Activated naive CD4-positive, alpha-beta T cell treated with anti-CD3 and anti-CD28 coated beads, Interleukin-2, amount 10 ng/mL, durations not matched to agents 7 days and 5 days (primary cell): ENCODE measurements at regions not wholly inside any gene's neighbourhood (a gene's known extent, or its start where the extent isn't known, plus 50 kb on each side); places are given as distances from the start of the nearest gene placed in this dataset.
"Not testable (repeated sequence)": the region's sequence is repeated elsewhere in the genome, so short reads cannot be mapped to it uniquely, and the experiment has no call there.

ENCODE experiments used
- CTCF ChIA-PET: fragments of 350-600 bp; sonication (Branson Sonifier 250); formaldehyde crosslinking; loops from one replicate; lab custom pipeline; 2021; ENCODE audit warnings: antibody characterized with exemption; lab: Charles Lee
- DNase-seq: peaks from one replicate; pipeline ENCODE4 v3.0.0-alpha.2; 2020
- H3K27ac Mint-ChIP-seq: one replicate; pipeline ENCODE4 v1.8.0; 2021; ENCODE audit warnings: mild to moderate bottlenecking, moderate library complexity, mixed read lengths
- H3K27me3 Mint-ChIP-seq: one replicate; pipeline ENCODE4 v1.8.0; 2021; ENCODE audit warnings: mild to moderate bottlenecking, mixed read lengths
- H3K36me3 Mint-ChIP-seq: one replicate; pipeline ENCODE4 v1.8.0; 2021; ENCODE audit warnings: mixed read lengths
- H3K4me1 Mint-ChIP-seq: one replicate; pipeline ENCODE4 v1.8.0; 2021; ENCODE audit warnings: mixed read lengths
- H3K4me3 Mint-ChIP-seq: one replicate; pipeline ENCODE4 v1.8.0; 2021; ENCODE audit warnings: mild to moderate bottlenecking, moderate library complexity, mixed read lengths
- H3K9me3 Mint-ChIP-seq: one replicate; pipeline ENCODE4 v1.8.0; 2021; ENCODE audit warnings: mixed read lengths

GRCh38 chr2:143839456-143839855 lies 680.5 kb downstream of the ZEB2 start:
- no peak overlapping the region for H3K4me3 Mint-ChIP-seq

GRCh38 chr2:143837055-143837454 lies 682.9 kb downstream of the ZEB2 start:
- H3K4me1 Mint-ChIP-seq, CTCF ChIA-PET, H3K27me3 Mint-ChIP-seq, H3K9me3 Mint-ChIP-seq, H3K4me3 Mint-ChIP-seq, H3K36me3 Mint-ChIP-seq, H3K27ac Mint-ChIP-seq, DNase-seq: not testable (repeated sequence)

More at GRCh38 chr2:143839456-143839855, 680.5 kb downstream of the ZEB2 start:
- Mint-ChIP-seq H3K4me1 (no peaks in the 10 kb centered on the region), H3K9me3 (no peaks in the 10 kb centered on the region), H3K36me3 (no peaks in the 10 kb centered on the region), H3K27ac (no peak overlapping the region), H3K27me3 (no peaks in the 10 kb centered on the region)
- CTCF ChIA-PET = no interaction called here
- no peak for DNase-seq

- DNase-seq = no peak
- Mint-ChIP-seq H3K4me3 (no peak overlapping the region), H3K27me3 (no peaks in the 10 kb centered on the region), H3K4me1 (no peaks in the 10 kb centered on the region), H3K27ac (no peak overlapping the region), H3K9me3 (no peaks in the 10 kb centered on the region), H3K36me3 (no peaks in the 10 kb centered on the region)
- CTCF ChIA-PET = no interaction called here
These were observed 684.4 kb downstream of the ZEB2 start for GRCh38 chr2:143835481-143835880.

GRCh38 chr2:143833015-143833660 lies 686.8 kb downstream of the ZEB2 start:
- no peaks in the 10 kb centered on the region for H3K27me3 Mint-ChIP-seq
- no peak for DNase-seq
- H3K36me3 Mint-ChIP-seq = no peaks in the 10 kb centered on the region
- H3K4me3 Mint-ChIP-seq = no peak overlapping the region
- CTCF ChIA-PET = no interaction called here
- H3K9me3 Mint-ChIP-seq = no peaks in the 10 kb centered on the region
- H3K4me1 Mint-ChIP-seq = no peaks in the 10 kb centered on the region
- no peak overlapping the region for H3K27ac Mint-ChIP-seq

- CTCF ChIA-PET = no interaction called here
- Mint-ChIP-seq H3K27me3 (no peaks in the 10 kb centered on the region), H3K9me3 (no peaks in the 10 kb centered on the region), H3K36me3 (no peaks in the 10 kb centered on the region), H3K4me3 (no peak overlapping the region), H3K27ac (no peak overlapping the region), H3K4me1 (no peaks in the 10 kb centered on the region)
- DNase-seq = no peak
These were observed 689.4 kb downstream of the ZEB2 start for GRCh38 chr2:143830476-143830875.

GRCh38 chr2:143828763-143829537 lies 691.0 kb downstream of the ZEB2 start:
- CTCF ChIA-PET = no interaction called here
- no peaks in the 10 kb centered on the region for H3K4me1 Mint-ChIP-seq
- H3K36me3 Mint-ChIP-seq = no peaks in the 10 kb centered on the region
- H3K27me3 Mint-ChIP-seq = no peaks in the 10 kb centered on the region
- H3K9me3 Mint-ChIP-seq = no peaks in the 10 kb centered on the region
- no peak for DNase-seq
- H3K27ac Mint-ChIP-seq = no peak overlapping the region
- no peak overlapping the region for H3K4me3 Mint-ChIP-seq

GRCh38 chr2:143824791-143825190 lies 695.1 kb downstream of the ZEB2 start:
- peaks cover 4% of the 10 kb centered on the region for H3K27me3 Mint-ChIP-seq
- CTCF ChIA-PET = no interaction called here
- no peaks in the 10 kb centered on the region for H3K4me1 Mint-ChIP-seq
- H3K27ac Mint-ChIP-seq = no peak overlapping the region
- no peak for DNase-seq
- no peaks in the 10 kb centered on the region for H3K36me3 Mint-ChIP-seq
- no peaks in the 10 kb centered on the region for H3K9me3 Mint-ChIP-seq
- H3K4me3 Mint-ChIP-seq = no peak overlapping the region

GRCh38 chr2:143823876-143824275 lies 694.7 kb downstream of the ARHGAP15 start:
- H3K27ac Mint-ChIP-seq = no peak overlapping the region
- H3K9me3 Mint-ChIP-seq = no peaks in the 10 kb centered on the region
- H3K4me3 Mint-ChIP-seq = no peak overlapping the region
- CTCF ChIA-PET = no interaction called here
- DNase-seq = no peak
- H3K36me3 Mint-ChIP-seq = no peaks in the 10 kb centered on the region
- H3K27me3 Mint-ChIP-seq = peaks cover 4% of the 10 kb centered on the region
- H3K4me1 Mint-ChIP-seq = no peaks in the 10 kb centered on the region

- Mint-ChIP-seq H3K36me3 (no peaks in the 10 kb centered on the region), H3K27me3 (peaks cover 4% of the 10 kb centered on the region), H3K9me3 (no peaks in the 10 kb centered on the region), H3K4me1 (no peaks in the 10 kb centered on the region), H3K27ac (no peak overlapping the region), H3K4me3 (no peak overlapping the region)
- no peak for DNase-seq
- CTCF ChIA-PET = interaction anchor here (0.6 kb wide), 1 partner anchor 22 kb away, joined by 3 read pairs; no protein-coding TSS in a partner anchor
These were observed 694.1 kb downstream of the ARHGAP15 start for GRCh38 chr2:143823296-143823695.

- Mint-ChIP-seq H3K9me3 (no peaks in the 10 kb centered on the region), H3K4me3 (no peak overlapping the region), H3K27me3 (peaks cover 4% of the 10 kb centered on the region), H3K27ac (no peak overlapping the region), H3K36me3 (no peaks in the 10 kb centered on the region), H3K4me1 (no peaks in the 10 kb centered on the region)
- CTCF ChIA-PET = interaction anchor here (0.6 kb wide), 1 partner anchor 22 kb away, joined by 3 read pairs; no protein-coding TSS in a partner anchor
- DNase-seq = no peak
These were observed 693.5 kb downstream of the ARHGAP15 start for GRCh38 chr2:143822736-143823135.

- Mint-ChIP-seq H3K4me3 (no peak overlapping the region), H3K27ac (no peak overlapping the region), H3K9me3 (no peaks in the 10 kb centered on the region), H3K27me3 (peaks cover 4% of the 10 kb centered on the region), H3K36me3 (no peaks in the 10 kb centered on the region), H3K4me1 (no peaks in the 10 kb centered on the region)
- DNase-seq = no peak
- CTCF ChIA-PET = interaction anchor here (0.7 kb wide), 1 partner anchor 353 kb away, joined by 3 read pairs; no protein-coding TSS in a partner anchor
These were observed 690.5 kb downstream of the ARHGAP15 start for GRCh38 chr2:143819764-143820163.

GRCh38 chr2:143819190-143819735 lies 690.0 kb downstream of the ARHGAP15 start:
- H3K27ac Mint-ChIP-seq = no peak overlapping the region

More at GRCh38 chr2:143819190-143819735, 690.0 kb downstream of the ARHGAP15 start:
- H3K36me3 Mint-ChIP-seq = no peaks in the 10 kb centered on the region
- no peak for DNase-seq
- peaks cover 4% of the 10 kb centered on the region for H3K27me3 Mint-ChIP-seq
- CTCF ChIA-PET = no interaction called here
- no peak overlapping the region for H3K4me3 Mint-ChIP-seq
- H3K9me3 Mint-ChIP-seq = no peaks in the 10 kb centered on the region
- H3K4me1 Mint-ChIP-seq = no peaks in the 10 kb centered on the region
